KMS-11 (cell line): ENCODE measurements at regions not wholly inside any gene's neighbourhood (a gene's known extent, or its start where the extent isn't known, plus 50 kb on each side); places are given as distances from the start of the nearest gene placed in this dataset.

ENCODE experiments used
- H2AFZ ChIP-seq: fragments of 200-600 bp; sonication (generic); 2 replicates; pipeline ENCODE4 v1.6.1; 2016; ENCODE audit warnings: antibody characterized with exemption, mixed run types, low read depth
- H3K27ac ChIP-seq: fragments of 200-600 bp; sonication (generic); 2 replicates; pipeline ENCODE4 v1.6.1; 2016; ENCODE audit warnings: mild to moderate bottlenecking, mixed run types
- H3K27me3 ChIP-seq: fragments of 200-600 bp; sonication (generic); 2 replicates; pipeline ENCODE4 v1.6.1; 2017; ENCODE audit warnings: mild to moderate bottlenecking, low read depth, mixed run types, moderate library complexity; ENCODE audit not compliant: insufficient read depth
- H3K36me3 ChIP-seq: fragments of 200-600 bp; sonication (generic); 2 replicates; pipeline ENCODE4 v1.6.1; 2017; ENCODE audit warnings: mild to moderate bottlenecking, mixed run types; ENCODE audit not compliant: insufficient read depth
- H3K4me1 ChIP-seq: fragments of 200-600 bp; sonication (generic); 2 replicates; pipeline ENCODE4 v1.6.1; 2016; ENCODE audit warnings: mild to moderate bottlenecking, low read depth, mixed run types; ENCODE audit not compliant: poor library complexity, severe bottlenecking
- H3K4me2 ChIP-seq: fragments of 200-600 bp; sonication (generic); 2 replicates; pipeline ENCODE4 v1.7.0; 2016; ENCODE audit warnings: mild to moderate bottlenecking, mixed run types
- H3K4me3 ChIP-seq: fragments of 200-600 bp; sonication (generic); IDR thresholded peaks from 2 replicates; pipeline ENCODE4 v1.6.1; 2017; ENCODE audit warnings: low read depth, low read length, mixed read lengths; ENCODE audit not compliant: insufficient read depth
- H3K79me2 ChIP-seq: fragments of 200-600 bp; sonication (generic); 2 replicates; pipeline ENCODE4 v1.6.1; 2016; ENCODE audit warnings: low read depth, mixed run types; ENCODE audit not compliant: insufficient read depth
- H3K9ac ChIP-seq: fragments of 200-600 bp; sonication (generic); 2 replicates; pipeline ENCODE4 v1.6.1; 2016; ENCODE audit warnings: mild to moderate bottlenecking, mixed run types
- H4K20me1 ChIP-seq: fragments of 200-600 bp; sonication (generic); 2 replicates; pipeline ENCODE4 v1.6.1; 2016; ENCODE audit warnings: mild to moderate bottlenecking, mixed run types; ENCODE audit not compliant: insufficient read depth
- CTCF ChIP-seq: fragments of 200-600 bp; sonication (generic); conservative IDR thresholded peaks from 2 replicates; pipeline ENCODE4 v1.6.1; 2017; ENCODE audit warnings: low read depth, mild to moderate bottlenecking, antibody characterized with exemption, low read length, moderate library complexity, mixed read lengths

GRCh38 chr18:10297086-10297485 is 157.3 kb upstream of the APCDD1 start:
- Histone ChIP-seq H3K4me2 (no peak overlapping the region), H3K36me3 (no peaks in the 10 kb centered on the region), H2AFZ (no peak overlapping the region), H3K4me1 (no peaks in the 10 kb centered on the region), H4K20me1 (no peaks in the 10 kb centered on the region), H3K79me2 (no peaks in the 10 kb centered on the region), H3K27me3 (no peaks in the 10 kb centered on the region), H3K27ac (no peak overlapping the region), H3K9ac (no peak overlapping the region), H3K4me3 (no peak overlapping the region)
- no peak for TF ChIP-seq CTCF

- Histone ChIP-seq H3K36me3 (no peaks in the 10 kb centered on the region), H4K20me1 (no peaks in the 10 kb centered on the region), H3K27me3 (no peaks in the 10 kb centered on the region), H2AFZ (no peak overlapping the region), H3K4me3 (no peak overlapping the region), H3K27ac (no peak overlapping the region), H3K9ac (no peak overlapping the region), H3K79me2 (no peaks in the 10 kb centered on the region), H3K4me1 (no peaks in the 10 kb centered on the region), H3K4me2 (no peak overlapping the region)
- TF ChIP-seq CTCF: no peak
These were observed 156.1 kb upstream of the APCDD1 start for GRCh38 chr18:10298346-10298745.

- Histone ChIP-seq H3K27ac (no peak overlapping the region), H2AFZ (no peak overlapping the region), H3K4me1 (no peaks in the 10 kb centered on the region), H3K27me3 (no peaks in the 10 kb centered on the region), H3K9ac (no peak overlapping the region), H3K4me3 (no peak overlapping the region), H3K79me2 (no peaks in the 10 kb centered on the region), H3K36me3 (no peaks in the 10 kb centered on the region), H4K20me1 (no peaks in the 10 kb centered on the region), H3K4me2 (no peak overlapping the region)
- no peak for TF ChIP-seq CTCF
These were observed 154.8 kb upstream of the APCDD1 start for GRCh38 chr18:10299643-10300042.

- Histone ChIP-seq H3K9ac (no peak overlapping the region), H3K4me2 (no peak overlapping the region)
These were observed 153.7 kb upstream of the APCDD1 start for GRCh38 chr18:10300739-10301138.

More at GRCh38 chr18:10300739-10301138, 153.7 kb upstream of the APCDD1 start:
- Histone ChIP-seq H4K20me1 (no peaks in the 10 kb centered on the region), H2AFZ (no peak overlapping the region), H3K27me3 (no peaks in the 10 kb centered on the region), H3K27ac (no peak overlapping the region), H3K79me2 (no peaks in the 10 kb centered on the region), H3K4me1 (no peaks in the 10 kb centered on the region), H3K36me3 (no peaks in the 10 kb centered on the region), H3K4me3 (no peak overlapping the region)
- no peak for TF ChIP-seq CTCF
